Cardiac fibroblast (primary cell): ENCODE measurements at regions not wholly inside any gene's neighbourhood (a gene's known extent, or its start where the extent isn't known, plus 50 kb on each side); places are given as distances from the start of the nearest gene placed in this dataset.
A peak's percentile ranks its signal among the peaks of the same experiment; 100 is the strongest.
"Not testable (repeated sequence)": the region's sequence is repeated elsewhere in the genome, so short reads cannot be mapped to it uniquely, and the experiment has no call there.

ENCODE experiments used
- DNase-seq, 2 donors: peaks; one replicate each; pipeline versions ENCODE4 v3.0.0 to v3.0.0-alpha.2; 2010; ENCODE audit warnings: low read depth in 2 of 2
- H3K4me3 ChIP-seq, 2 donors: replicated peaks in 1 of 2; 1 replicate in 1 of 2; 2 replicates in 1 of 2; pipeline ENCODE4 v1.5.1; 2011; ENCODE audit warnings: low read depth in 2 of 2, low read length in 2 of 2, mild to moderate bottlenecking in 2 of 2, moderate library complexity in 1 of 2
- CTCF ChIP-seq: IDR thresholded peaks from one replicate; pipeline ENCODE4 v1.5.1; 2011; ENCODE audit warnings: low read depth, mild to moderate bottlenecking, low read length, inconsistent platforms

GRCh38 chr19:13696839-13697238, 67.5 kb upstream of the MRI1 start:
- TF ChIP-seq CTCF: no peak
- H3K4me3 ChIP-seq: no peak overlapping the region
- DNase-seq: no peak

GRCh38 chr19:13693889-13694288, 70.4 kb upstream of the MRI1 start:
- TF ChIP-seq CTCF: no peak
- DNase-seq: no peak
- no peak overlapping the region for H3K4me3 ChIP-seq

DNA sequence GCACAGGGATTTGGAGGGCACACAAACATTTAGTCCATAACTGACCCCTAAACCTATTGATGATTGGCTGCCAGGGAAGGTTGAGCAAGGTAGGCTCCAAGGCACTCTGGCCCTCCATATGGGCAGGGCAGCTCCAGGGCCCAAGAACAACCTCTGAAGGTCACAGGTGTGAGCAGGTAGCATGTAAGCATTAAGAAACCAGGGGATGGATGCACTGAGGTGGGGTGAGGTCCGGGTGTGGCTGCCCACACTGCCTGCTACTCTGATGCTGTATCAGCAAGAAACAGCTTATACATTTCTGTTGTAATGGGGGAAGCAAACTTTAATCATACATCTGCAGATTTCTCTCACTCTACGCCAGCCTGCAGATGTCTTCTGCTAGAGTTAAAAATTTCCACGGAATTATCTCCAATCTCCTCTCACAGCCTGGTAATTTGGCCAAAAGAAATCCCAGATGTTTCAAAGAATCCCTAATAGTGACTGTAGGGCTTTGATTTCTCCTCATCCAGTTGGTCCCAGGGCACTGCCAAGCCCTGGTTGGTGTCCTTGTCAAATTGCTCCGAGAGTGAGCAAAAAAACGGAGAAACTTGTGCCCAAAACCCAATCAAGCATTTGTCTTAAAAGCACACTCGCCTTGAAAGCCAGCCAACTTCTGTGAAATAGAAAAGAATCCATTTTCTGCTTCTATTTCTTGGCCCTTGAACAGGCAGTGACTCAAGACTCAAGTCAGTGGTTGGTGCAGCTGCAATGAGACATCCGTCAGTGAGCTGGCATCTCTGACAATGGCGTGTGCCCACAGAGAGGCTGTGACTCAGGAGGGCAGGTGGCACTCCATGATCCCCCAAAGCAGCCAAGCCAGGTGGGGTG, 72.5 kb upstream of the MRI1 start:
- DNase-seq: peak; percentile 21 to 59
- H3K4me3 ChIP-seq: no peak overlapping the region
- no peak for TF ChIP-seq CTCF

GRCh38 chr19:13689085-13689484, 75.2 kb upstream of the MRI1 start:
- peak; percentile 14 to 53 for DNase-seq
- no peak overlapping the region for H3K4me3 ChIP-seq
- no peak for TF ChIP-seq CTCF

DNA sequence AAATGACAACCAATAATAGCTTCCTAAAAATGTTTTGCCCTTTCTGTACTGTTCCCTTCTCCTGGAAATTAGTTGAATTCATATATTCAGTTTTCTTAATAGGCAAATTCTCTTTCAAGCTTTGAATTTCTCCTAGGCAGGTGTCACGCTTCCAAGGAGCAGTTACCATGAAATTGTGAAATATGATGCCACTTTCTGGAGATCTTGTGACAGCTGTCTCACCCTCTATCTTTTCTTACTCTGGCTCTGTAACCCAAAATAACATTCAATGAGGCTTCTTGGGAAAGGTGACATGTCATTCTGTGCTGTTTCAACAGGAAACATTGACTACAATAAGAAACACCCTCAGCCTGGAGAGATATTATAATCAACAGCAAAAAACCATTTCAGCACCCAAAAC, 80.3 kb upstream of the MRI1 start:
- TF ChIP-seq CTCF: no peak
- H3K4me3 ChIP-seq: no peak overlapping the region
- no peak for DNase-seq

DNA sequence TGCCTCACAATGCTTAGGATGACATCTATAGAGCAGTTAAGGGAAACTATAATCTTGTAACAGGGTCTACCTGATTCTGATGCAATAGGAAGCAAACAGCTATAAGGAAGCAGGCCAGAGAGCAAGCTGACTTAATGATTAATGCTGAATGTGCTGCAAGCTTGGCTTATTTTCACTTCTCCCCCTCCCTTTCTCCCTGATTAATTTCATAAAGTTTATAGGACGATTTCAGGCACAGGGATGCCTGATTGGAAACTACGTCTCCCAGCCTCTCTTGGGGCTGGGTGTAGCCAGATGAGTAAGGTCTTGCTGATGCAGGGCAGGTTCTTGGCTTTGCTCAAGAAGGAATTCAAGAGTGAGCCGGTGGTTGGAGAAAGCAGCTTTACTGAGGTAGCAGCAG, 82.8 kb upstream of the MRI1 start:
- H3K4me3 ChIP-seq: no peak overlapping the region
- no peak for TF ChIP-seq CTCF
- DNase-seq: peak; percentile 4 to 64

- not testable (repeated sequence) for DNase-seq, H3K4me3 ChIP-seq
Observed at GRCh38 chr19:13680708-13681360, 83.5 kb upstream of the MRI1 start.

DNA sequence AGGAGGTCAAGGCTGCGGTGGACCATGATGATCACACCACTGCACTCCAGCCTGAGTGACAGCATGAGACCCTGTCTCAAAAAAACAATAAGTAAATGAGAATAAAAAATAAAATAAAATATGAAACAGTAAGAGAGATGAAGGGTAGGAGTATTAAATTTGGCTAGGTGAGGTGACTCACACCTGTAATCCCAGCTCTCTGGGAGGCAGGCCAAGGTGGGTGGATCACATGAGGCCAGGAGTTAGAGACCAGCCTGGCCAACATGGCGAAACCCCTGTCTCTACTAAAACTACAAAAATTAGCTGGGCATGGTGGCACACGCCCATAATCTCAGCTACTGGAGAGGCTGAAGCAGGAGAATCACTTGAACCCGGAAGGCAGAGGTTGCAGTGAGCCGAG, 87.4 kb upstream of the MRI1 start:
- DNase-seq, H3K4me3 ChIP-seq: not testable (repeated sequence)

DNA sequence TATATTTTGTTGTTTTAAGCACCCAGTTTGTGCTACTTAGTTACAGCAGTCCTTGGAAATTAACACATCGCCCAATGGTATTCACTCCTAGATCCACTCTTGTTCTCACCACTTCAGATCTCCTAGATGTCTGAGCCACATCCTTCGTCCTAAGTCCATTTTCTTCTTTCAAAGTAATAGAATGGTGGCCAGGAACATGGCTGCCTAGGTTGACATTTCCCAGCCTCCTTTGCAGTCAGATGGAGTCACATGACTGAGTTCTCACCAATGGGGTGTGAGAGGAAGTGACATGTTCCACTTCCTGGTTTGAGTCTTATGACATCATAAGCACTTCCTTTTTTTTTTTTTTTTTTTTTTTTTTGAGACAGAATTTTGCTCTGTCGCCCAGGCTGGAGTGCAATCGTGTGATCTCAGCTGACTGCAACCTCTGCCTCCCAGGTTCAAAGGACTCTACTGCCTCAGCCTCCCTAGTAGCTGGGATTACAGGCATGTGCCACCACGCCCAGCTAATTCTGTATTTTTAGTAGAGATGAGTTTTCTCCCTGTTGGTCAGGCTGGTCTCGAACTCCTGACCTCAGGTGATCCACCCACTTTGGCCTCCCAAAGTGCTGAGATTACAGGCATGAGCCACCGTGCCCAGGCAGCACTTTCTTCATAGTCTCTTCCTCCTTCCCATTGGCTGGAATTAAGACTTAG, 91.7 kb upstream of the MRI1 start:
- not testable (repeated sequence) for H3K4me3 ChIP-seq
- peak; percentile 2 to 48 for DNase-seq
